GM03348 (cell line): ENCODE measurements at regions not wholly inside any gene's neighbourhood (a gene's known extent, or its start where the extent isn't known, plus 50 kb on each side); places are given as distances from the start of the nearest gene placed in this dataset.
A peak's percentile ranks its signal among the peaks of the same experiment; 100 is the strongest.
"Not testable (repeated sequence)": the region's sequence is repeated elsewhere in the genome, so short reads cannot be mapped to it uniquely, and the experiment has no call there.

ENCODE experiments used
- DNase-seq: peaks from one replicate; pipeline ENCODE4 v3.0.0; 2012; ENCODE audit warnings: low spot score

- no peak for DNase-seq
Measured at GRCh38 chr7:39825401-39825980, 124.6 kb upstream of the CDK13 start.

DNA sequence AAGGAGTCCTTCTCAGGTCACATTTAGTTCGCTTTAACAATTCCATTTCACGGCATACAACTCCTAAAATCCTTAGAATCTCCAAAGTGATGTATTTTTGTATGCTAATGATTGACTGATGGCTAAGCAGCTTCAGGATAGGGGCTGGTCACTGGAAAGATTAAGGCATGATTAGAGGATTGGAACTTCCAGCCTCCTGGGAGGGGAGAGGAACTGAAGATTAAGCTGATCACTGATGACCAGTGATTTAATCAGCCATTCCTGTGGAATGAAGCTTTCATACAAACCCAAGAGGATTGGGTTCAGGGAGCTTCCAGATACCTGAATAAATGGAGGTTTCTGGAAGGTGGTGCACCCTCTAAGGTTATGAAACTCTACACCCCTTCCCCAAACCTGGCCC, 123.9 kb upstream of the CDK13 start:
- no peak for DNase-seq

GRCh38 chr7:39827571-39827970, 122.5 kb upstream of the CDK13 start:
- DNase-seq: no peak

- no peak for DNase-seq
Measured at GRCh38 chr7:39829028-39829427, 121.0 kb upstream of the CDK13 start.

DNA sequence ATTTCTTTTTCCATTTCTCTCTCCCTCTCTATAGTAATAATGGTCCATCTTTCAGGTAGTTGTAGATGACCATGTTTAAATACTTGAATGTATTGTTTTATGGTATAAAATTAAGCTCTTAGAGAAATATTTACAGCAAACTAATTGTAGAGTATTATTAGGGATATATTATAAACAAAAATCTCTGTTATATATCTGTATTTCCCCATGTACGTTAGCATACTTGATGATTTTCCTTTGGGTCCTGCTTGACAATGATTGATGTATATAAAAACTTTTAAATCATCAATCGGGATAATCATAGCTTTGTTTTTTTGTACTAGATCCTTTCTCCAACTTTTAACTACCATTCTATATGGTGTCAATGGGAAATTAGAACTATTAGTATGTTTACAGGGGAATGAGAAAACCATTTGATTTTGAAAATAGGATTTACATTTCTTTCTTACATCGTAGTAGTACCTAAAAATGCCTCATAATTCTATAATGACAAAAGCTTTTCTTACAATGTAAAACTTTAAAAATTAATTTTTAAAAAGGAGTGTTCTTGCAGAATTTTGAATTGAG, 117.5 kb upstream of the CDK13 start:
- no peak for DNase-seq

GRCh38 chr7:39833180-39833799, 116.8 kb upstream of the CDK13 start:
- DNase-seq: peak; percentile 52

DNA sequence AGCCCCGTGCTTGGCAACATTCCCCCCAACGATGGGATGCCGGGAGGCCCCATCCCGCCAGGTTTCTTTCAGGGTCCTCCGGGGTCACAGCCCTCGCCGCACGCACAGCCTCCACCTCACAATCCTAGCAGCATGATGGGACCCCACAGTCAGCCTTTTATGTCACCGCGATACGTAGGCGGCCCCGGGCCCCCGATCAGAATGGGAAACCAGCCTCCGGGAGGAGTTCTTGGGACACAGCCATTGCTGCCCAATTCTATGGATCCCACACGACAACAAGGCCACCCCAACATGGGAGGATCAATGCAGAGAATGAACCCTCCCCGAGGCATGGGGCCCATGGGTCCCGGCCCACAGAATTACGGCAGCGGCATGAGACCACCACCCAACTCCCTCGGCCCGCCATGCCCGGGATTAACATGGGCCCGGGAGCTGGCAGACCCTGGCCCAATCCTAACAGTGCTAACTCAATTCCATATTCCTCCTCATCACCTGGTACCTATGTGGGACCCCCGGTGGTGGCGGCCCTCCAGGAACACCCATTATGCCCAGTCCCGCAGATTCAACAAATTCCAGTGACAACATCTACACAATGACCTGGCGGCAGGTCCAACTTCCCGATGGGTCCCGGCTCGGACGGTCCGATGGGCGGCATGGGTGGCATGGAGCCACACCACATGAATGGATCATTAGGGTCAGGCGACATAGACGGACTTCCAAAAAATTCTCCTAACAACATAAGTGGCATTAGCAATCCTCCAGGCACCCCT, 116.0 kb upstream of the CDK13 start:
- DNase-seq: not testable (repeated sequence)

- DNase-seq: no peak
Measured at GRCh38 chr7:39838326-39838725, 111.7 kb upstream of the CDK13 start.

DNA sequence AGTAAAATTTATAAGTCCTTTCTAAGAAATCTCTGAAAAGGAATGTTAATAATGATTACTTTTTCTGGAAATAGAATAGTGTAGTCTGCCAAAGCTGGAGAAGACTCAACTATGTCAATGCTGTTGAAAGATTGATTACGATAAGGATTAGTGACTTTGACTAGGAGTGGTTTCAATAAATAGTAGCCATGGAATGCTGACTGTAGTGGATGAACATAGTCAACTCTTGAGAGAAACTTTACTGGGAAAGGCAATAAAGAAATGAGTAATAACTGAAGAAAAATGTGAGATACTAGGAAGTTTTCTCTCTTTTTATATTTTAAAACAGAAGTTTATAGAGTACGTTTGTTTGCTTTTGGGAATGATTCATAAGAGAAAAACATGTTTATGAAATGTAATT, 105.0 kb upstream of the CDK13 start:
- peak; percentile 43 for DNase-seq

DNA sequence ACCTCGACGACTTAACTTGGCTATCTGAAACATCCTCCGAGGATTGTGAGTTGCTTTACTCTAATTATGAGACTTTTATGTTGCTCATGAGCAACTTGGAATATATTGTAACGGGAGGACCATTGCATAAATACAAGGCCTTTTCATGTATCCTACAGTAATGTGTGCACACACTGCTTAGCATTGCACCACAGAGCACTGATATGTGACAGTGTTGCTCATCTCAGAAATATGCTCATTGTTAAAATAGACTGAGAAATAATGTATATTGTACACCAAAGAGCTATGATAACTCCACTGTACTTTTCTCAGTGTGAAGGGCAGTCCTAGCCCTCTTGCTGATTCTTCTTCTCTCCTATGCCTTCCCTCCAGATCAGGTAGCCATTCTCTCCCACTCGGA, 102.8 kb upstream of the CDK13 start:
- DNase-seq: no peak

DNA sequence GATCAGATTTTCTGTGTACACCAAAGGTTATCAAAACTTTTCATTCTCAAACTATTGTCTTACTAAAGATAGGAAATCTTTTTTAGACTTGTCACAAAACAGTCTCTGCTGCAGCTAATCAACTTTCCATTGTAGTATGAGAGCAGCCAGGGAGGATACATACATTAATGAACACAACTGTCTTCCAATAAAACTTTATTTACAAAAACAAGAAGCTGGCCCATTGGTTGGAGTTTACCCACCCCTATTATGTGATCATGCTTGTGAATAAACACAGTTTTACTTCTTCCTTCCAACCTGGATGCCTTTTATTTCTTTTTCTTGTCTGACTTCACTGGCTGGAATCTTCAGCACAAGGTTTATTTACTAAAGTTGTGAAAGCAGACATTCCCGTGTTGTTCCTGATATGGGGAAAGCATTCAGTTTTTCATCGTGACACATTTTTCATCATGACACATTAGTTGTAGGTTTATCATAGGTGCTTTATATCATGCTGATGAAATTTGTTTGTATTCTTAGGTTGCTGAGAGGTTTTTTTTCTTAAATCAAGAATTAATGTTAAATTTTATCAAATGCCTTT, 98.5 kb upstream of the CDK13 start:
- no peak for DNase-seq

DNA sequence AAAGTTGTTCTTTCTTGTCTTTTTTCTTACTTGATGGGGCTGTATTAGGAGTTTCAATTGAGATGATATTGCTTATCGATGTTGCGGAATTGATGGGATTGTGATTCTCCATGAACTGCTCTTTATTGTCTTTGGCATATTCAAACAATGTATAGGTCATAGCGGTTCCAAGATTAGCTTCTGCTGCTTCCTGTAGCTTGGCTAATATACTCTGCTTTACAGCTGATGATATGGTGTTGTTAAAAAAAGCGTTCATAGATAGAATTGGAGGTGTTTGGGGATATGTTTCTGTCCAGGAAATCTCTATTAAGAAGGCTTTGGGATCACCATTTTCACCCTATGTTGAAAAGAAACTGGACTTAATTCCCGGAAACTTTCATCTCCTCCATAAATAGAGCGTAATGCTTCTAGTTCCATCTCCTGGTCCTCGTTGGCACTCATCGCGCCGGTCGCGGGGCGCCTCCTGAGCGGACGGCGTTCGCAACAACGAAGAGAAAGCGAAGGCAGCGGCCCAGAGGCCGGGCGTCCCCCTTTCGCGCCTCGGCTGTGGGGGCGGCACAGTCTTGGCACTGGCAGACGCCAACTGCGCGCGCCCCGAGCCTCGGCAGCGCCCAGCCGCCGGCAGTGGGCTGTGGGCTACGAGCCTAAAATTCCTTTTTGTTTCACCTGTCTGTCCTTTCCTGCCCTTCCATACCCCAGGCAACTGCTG, 95.3 kb upstream of the CDK13 start:
- DNase-seq: not testable (repeated sequence)

GRCh38 chr7:39855325-39855674, 94.8 kb upstream of the CDK13 start:
- no peak for DNase-seq

DNA sequence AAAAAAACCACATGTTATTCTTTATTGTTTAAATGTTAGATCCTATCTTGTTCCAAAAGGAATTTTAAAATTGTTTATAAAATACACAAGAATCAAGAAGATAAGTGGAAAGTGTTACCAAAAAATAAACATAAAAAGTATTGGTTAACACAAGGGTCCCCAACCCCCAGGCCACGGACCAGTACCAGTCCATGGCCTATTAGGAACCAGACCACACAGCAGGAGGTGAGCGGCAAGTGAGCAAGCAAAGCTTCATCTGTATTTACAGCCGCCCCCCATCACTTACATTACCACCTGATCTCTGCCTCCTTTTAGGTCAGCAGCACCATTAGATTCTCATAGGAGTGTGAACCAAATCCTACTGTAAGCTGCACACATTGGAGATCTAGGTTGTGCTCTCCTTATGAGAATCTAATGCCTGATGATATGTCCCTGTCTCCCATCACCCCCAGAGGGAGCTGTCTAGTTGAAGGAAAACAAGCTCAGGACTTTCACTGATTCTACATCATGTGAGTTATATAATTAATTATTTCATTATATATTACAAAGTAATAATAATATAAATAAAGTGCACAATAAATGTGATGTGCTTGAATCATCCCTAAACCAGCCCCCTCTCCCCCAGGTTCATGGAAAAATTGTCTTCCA, 86.3 kb upstream of the CDK13 start:
- DNase-seq: not testable (repeated sequence)

DNA sequence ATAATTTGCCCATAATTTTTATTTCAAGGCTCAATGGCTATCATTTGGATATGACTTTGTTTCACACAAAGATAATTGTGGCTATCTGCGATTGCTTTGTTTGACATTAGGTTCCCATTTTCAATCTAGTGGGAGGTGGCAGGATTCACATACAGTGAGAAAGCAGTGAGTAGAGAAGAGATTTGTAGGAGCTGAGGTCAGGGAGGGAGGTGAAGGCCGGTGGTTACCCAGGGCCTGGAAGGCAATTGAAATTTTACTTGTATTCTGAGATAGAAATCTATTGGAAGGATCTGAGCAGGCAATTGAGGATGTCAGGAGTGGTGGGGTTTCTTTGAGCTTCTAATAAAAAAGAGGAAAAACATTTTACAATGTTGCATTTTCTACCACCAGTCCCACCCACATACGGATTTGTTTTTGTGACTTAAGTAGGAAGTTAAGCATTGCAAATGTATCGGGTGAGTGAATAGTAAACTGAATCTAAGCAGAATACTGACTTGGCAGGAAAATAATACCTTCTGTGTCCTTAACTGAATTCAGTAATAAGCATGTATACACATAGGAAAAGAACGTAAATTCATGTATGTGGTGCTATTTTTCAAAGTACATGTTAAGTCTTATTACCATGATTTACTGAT, 80.1 kb upstream of the CDK13 start:
- not testable (repeated sequence) for DNase-seq

GRCh38 chr7:39871610-39872009, 78.4 kb upstream of the CDK13 start:
- not testable (repeated sequence) for DNase-seq

GRCh38 chr7:39880556-39880955, 69.5 kb upstream of the CDK13 start:
- peak; percentile 67 for DNase-seq

- DNase-seq: no peak
Measured at GRCh38 chr7:39882148-39882784, 67.8 kb upstream of the CDK13 start.

DNA sequence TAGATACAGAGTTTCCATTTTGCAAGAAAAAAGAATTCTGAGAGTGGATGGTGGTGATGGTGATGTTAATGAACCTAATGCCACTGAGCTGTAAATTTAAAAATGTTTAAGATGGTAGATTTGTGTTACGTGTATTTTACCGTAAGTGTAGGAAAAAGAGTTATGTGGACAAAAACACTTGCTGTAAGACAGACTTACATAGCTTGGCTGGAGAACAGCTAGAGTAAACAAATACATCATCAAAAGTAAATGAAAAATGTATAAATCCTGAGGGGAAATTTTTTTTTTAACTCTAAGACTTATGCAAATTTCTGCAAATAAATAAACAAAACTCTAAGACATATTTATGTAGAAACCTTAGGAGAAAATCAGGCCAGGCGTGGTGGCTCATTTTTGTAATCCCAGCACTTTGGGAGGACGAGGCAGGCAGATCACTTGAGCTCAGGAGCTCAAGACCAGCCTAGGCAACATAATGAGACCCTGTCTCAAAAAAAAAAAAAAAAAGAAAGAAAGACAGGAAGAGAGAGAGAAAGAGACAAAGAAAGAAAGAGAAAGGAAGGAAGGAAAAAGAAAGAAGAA, 66.2 kb upstream of the CDK13 start:
- DNase-seq: no peak

DNA sequence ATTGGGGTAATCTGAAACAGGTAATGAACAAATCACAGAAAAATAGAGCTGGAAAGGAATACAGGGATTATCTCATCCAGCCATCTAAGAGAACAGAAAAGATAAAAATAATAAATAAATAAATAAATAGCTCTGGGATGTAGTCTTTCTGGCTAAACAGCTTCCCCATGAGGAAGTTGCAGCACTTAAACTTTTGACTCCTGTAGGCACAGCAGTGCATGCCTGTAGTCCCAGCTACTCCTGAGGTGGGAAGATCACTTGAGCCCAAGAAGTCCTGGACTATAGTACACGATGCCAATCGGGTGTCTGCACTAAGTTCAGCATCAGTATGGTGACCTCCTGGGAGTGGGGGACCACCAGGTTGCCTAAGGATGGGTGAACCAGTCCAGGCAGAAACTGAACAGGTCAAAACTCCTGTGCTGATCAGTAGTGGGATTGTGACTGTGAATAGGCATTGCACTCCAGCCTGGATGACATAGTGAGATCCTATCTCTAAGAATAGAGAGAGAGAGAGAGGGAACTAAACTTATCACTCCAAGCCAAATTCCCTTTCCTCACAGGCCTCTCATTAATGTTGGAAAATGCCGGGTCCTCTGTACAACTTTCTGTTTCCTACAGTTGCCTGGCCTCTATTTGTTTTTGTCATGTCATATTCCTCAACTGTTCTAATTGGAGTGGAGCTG, 61.7 kb upstream of the CDK13 start:
- DNase-seq: no peak
